ENCODE measurements at regions not wholly inside any gene's neighbourhood (a gene's known extent, or its start where the extent isn't known, plus 50 kb on each side); places are given as distances from the start of the nearest gene placed in this dataset.

GRCh38 chr6:178119-178518 lies 114.2 kb upstream of the DUSP22 start:
- TF ChIP-seq CTCF (IDR thresholded peaks at IDR 0.05) = no peak
- no peak for TF ChIP-seq POLR2A (IDR thresholded peaks at IDR 0.05)
